BE2C (cell line): ENCODE measurements at regions not wholly inside any gene's neighbourhood (a gene's known extent, or its start where the extent isn't known, plus 50 kb on each side); places are given as distances from the start of the nearest gene placed in this dataset.

Experiments used
- DNase-seq: peaks from one replicate; pipeline ENCODE4 v3.0.0-alpha.2; 2020
- H3K27me3 ChIP-seq: fragments of 250-450 bp; sonication (Bioruptor Pico); 2 replicates; pipeline ENCODE4 v1.5.1; 2020; ENCODE audit warnings: mild to moderate bottlenecking
- H3K36me3 ChIP-seq: fragments of 250-450 bp; sonication (Bioruptor Pico); 2 replicates; pipeline ENCODE4 v1.5.1; 2020; ENCODE audit warnings: mild to moderate bottlenecking
- H3K4me1 ChIP-seq: fragments of 250-450 bp; sonication (Bioruptor Pico); 2 replicates; pipeline ENCODE4 v1.5.1; 2020
- H3K4me3 ChIP-seq: 2 replicates; pipeline ENCODE4 v1.5.1; 2011; ENCODE audit warnings: low read depth, low read length
- H3K9me3 ChIP-seq: fragments of 250-450 bp; sonication (Bioruptor Pico); 2 replicates; pipeline ENCODE4 v1.5.1; 2020
- CTCF ChIP-seq: IDR thresholded peaks from 2 replicates; pipeline ENCODE4 v1.5.1; 2012; ENCODE audit warnings: mild to moderate bottlenecking, low read depth, low read length

- no peaks in the 10 kb centered on the region for H3K36me3 ChIP-seq
- no peaks in the 10 kb centered on the region for H3K4me1 ChIP-seq
- DNase-seq: no peak
- no peak overlapping the region for H3K4me3 ChIP-seq
- H3K27me3 ChIP-seq: no peaks in the 10 kb centered on the region
- no peaks in the 10 kb centered on the region for H3K9me3 ChIP-seq
- TF ChIP-seq CTCF: no peak
Observed at GRCh38 chr12:127881371-127882140, 385.4 kb upstream of the TMEM132C start.

- no peak overlapping the region for H3K4me3 ChIP-seq
- no peak for DNase-seq
- TF ChIP-seq CTCF: no peak
- H3K36me3 ChIP-seq: no peaks in the 10 kb centered on the region
- H3K4me1 ChIP-seq: no peaks in the 10 kb centered on the region
- no peaks in the 10 kb centered on the region for H3K27me3 ChIP-seq
- H3K9me3 ChIP-seq: no peaks in the 10 kb centered on the region
Observed at GRCh38 chr12:127883013-127883412, 384.0 kb upstream of the TMEM132C start.

- Histone ChIP-seq H3K9me3 (no peaks in the 10 kb centered on the region; the same call in 1 of the 2 replicates), H3K36me3 (no peaks in the 10 kb centered on the region), H3K4me1 (no peaks in the 10 kb centered on the region), H3K4me3 (no peak overlapping the region), H3K27me3 (no peaks in the 10 kb centered on the region)
- no peak for TF ChIP-seq CTCF
- no peak for DNase-seq
Observed at GRCh38 chr12:127885954-127886750, 380.8 kb upstream of the TMEM132C start.

- Histone ChIP-seq H3K27me3 (no peaks in the 10 kb centered on the region), H3K4me1 (no peaks in the 10 kb centered on the region), H3K36me3 (no peaks in the 10 kb centered on the region), H3K4me3 (no peak overlapping the region), H3K9me3 (no peaks in the 10 kb centered on the region; the same call in 1 of the 2 replicates)
- TF ChIP-seq CTCF: no peak
- no peak for DNase-seq
Observed at GRCh38 chr12:127886827-127887226, 380.1 kb upstream of the TMEM132C start.

GRCh38 chr12:127888943-127889719, 377.8 kb upstream of the TMEM132C start:
- Histone ChIP-seq H3K36me3 (no peaks in the 10 kb centered on the region), H3K27me3 (no peaks in the 10 kb centered on the region), H3K4me3 (no peak overlapping the region), H3K9me3 (no peaks in the 10 kb centered on the region; the same call in 1 of the 2 replicates), H3K4me1 (no peaks in the 10 kb centered on the region)
- TF ChIP-seq CTCF: no peak
- DNase-seq: no peak
